ENCODE measurements at regions not wholly inside any gene's neighbourhood (a gene's known extent, or its start where the extent isn't known, plus 50 kb on each side); places are given as distances from the start of the nearest gene placed in this dataset.

DNA sequence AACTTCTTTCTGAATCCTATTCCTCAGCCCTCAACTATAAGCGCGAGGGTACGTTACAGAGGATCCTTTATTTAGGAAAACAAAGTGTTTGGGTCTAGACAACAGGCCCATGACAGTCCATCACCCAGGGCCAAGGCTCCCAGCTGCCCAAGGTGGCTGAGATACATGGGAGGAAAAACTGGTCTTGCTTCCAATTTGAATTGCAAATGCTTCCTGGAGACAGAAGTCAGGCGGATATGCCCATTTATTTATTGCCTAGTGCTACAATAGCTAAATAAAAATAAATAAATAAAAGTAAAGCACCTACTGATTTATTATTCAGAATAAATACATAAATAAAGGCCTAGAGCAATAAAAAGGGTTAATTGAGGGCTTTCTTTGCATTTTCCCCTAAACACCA lies 248.7 kb downstream of the DHX15 start:
- FAIRE-seq (no peak), DNase-seq (ENCODE audit: low read depth in 1 of 2, low spot score in 2 of 2) (no peak)
- ChIA-PET CTCF (ENCODE audit: partially characterized antibody) (no interaction called here), POLR2A (ENCODE audit: partially characterized antibody) (no interaction called here)
- H3K9me3 ChIP-seq (ENCODE audit: insufficient read depth in 2 of 2, low read depth in 1 of 2, low read length in 1 of 2) = no peaks in the 10 kb centered on the region
- no peak overlapping the region for H3K27ac ChIP-seq (ENCODE audit: low read depth, low read length)
- H2AK5ac ChIP-seq (ENCODE audit: low read depth, low read length) = no peak overlapping the region
- 87% methylated on average over 4 of the region's 4 CpGs; no CpG with 5 or more reads in 1 of the 2 experiments for WGBS, 2 experiments (ENCODE audit: extremely low coverage in 1 of 2, insufficient coverage in 1 of 2, insufficient read length in 1 of 2, insufficient replicate concordance in 2 of 2, low coverage in 1 of 2, low lambda C conversion rate in 2 of 2, missing lambda C conversion rate in 1 of 2)
- H4K20me1 ChIP-seq (replicated peaks in 1 of 2; ENCODE audit: control insufficient read depth in 1 of 2, insufficient read depth in 2 of 2, low read length in 2 of 2) = peaks cover 5 to 15% of the 10 kb centered on the region in 2 experiments
- no peak overlapping the region for H3K4me3 ChIP-seq (ENCODE audit: extremely low read depth in 1 of 4, insufficient read depth in 2 of 4, low read depth in 3 of 4, low read length in 4 of 4)
- H3K56ac ChIP-seq (replicated peaks; ENCODE audit: insufficient read length, low read depth, low read length) = no peak overlapping the region
- H3K23me2 ChIP-seq (ENCODE audit: low read depth, low read length) = no peaks in the 10 kb centered on the region; the same call in 1 of the 2 replicates
- no peak overlapping the region for H4K5ac ChIP-seq (ENCODE audit: insufficient read length, low read depth, low read length)
- H2BK120ac ChIP-seq (replicated peaks; ENCODE audit: low read depth, low read length) = no peak overlapping the region
- H2BK12ac ChIP-seq (ENCODE audit: low read depth, low read length) = no peak overlapping the region
- H3K4me2 ChIP-seq (ENCODE audit: insufficient read depth in 1 of 2, low read depth in 2 of 2, low read length in 2 of 2) = no peak overlapping the region
- peaks cover 0 to 19% of the 10 kb centered on the region in 2 experiments; a peak in 2 of 4 replicates for H3K79me2 ChIP-seq (ENCODE audit: control insufficient read depth in 1 of 2, insufficient read depth in 2 of 2, low read length in 2 of 2)
- no peak overlapping the region for H3K23ac ChIP-seq (ENCODE audit: insufficient read length)
- H2AFZ ChIP-seq (ENCODE audit: low read length) = no peak overlapping the region
- peaks cover 0 to 2% (median 0%) of the 10 kb centered on the region in 4 experiments; a peak in 2 of 7 replicates for H3K4me1 ChIP-seq (replicated peaks in 1 of 4; ENCODE audit: control insufficient read depth in 3 of 4, insufficient read depth in 4 of 4, low read length in 3 of 4)
- H3K36me3 ChIP-seq (ENCODE audit: control insufficient read depth in 2 of 4, insufficient read depth in 4 of 4, low read length in 3 of 4) = peaks cover 4 to 61% (median 23%) of the 10 kb centered on the region in 4 experiments; a peak in 5 of 8 replicates
- no peaks in the 10 kb centered on the region for H3K79me1 ChIP-seq (ENCODE audit: low read depth, low read length)
- no peak overlapping the region for H2BK20ac ChIP-seq (ENCODE audit: low read length)
- no peak overlapping the region for H2BK5ac ChIP-seq (ENCODE audit: low read depth, low read length)
- no peak overlapping the region for H4K91ac ChIP-seq (replicated peaks; ENCODE audit: insufficient read length, low read length)
- no peak overlapping the region for H3K14ac ChIP-seq (ENCODE audit: insufficient read length)
- no peak overlapping the region for H2BK15ac ChIP-seq (ENCODE audit: low read length)
- H4K8ac ChIP-seq (ENCODE audit: extremely low read depth, insufficient read depth, low read length) = no peak overlapping the region
- no peaks in the 10 kb centered on the region for H3K27me3 ChIP-seq (replicated peaks in 1 of 4; ENCODE audit: control insufficient read depth in 3 of 4, extremely low read depth in 1 of 4, insufficient read depth in 3 of 4, low read length in 3 of 4)
- no peak overlapping the region for H3K18ac ChIP-seq (ENCODE audit: extremely low read depth, low read length)
- H3K9ac ChIP-seq (replicated peaks in 1 of 4; ENCODE audit: extremely low read depth in 1 of 4, low read depth in 3 of 4, low read length in 3 of 4) = no peak overlapping the region
- no peak overlapping the region for H3K4ac ChIP-seq (replicated peaks; ENCODE audit: insufficient read length, low read depth, low read length)
- TF ChIP-seq SP1 (IDR thresholded peaks at IDR 0.05; ENCODE audit: low read depth, low read length) (no peak), PHF8 (conservative IDR thresholded peaks at IDR 0.05; ENCODE audit: low read depth, low read length) (no peak), HDAC6 (IDR thresholded peaks at IDR 0.05; ENCODE audit: low read depth, low read length) (no peak), NANOG (IDR thresholded peaks at IDR 0.05; ENCODE audit: insufficient read depth, low read depth, low read length, poor library complexity, severe bottlenecking) (no peak), SIRT6 (IDR thresholded peaks at IDR 0.05; ENCODE audit: low read length) (no peak), RNF2 (IDR thresholded peaks at IDR 0.05; ENCODE audit: borderline replicate concordance, low read depth, low read length, missing control alignments, poor library complexity, severe bottlenecking) (no peak), SP2 (IDR thresholded peaks at IDR 0.05; ENCODE audit: low read length) (no peak), MAFK (IDR thresholded peaks at IDR 0.05; ENCODE audit: low read depth, low read length) (no peak), KDM1A (IDR thresholded peaks at IDR 0.05; ENCODE audit: borderline replicate concordance, low read length) (no peak), BRCA1 (IDR thresholded peaks at IDR 0.05; ENCODE audit: low read depth, low read length) (no peak), JUND (IDR thresholded peaks at IDR 0.05; ENCODE audit: low read length) (no peak), POLR2A (IDR thresholded peaks at IDR 0.05; ENCODE audit: control extremely low read depth in 1 of 2, low read depth in 2 of 2, low read length in 2 of 2) (no peak), TEAD4 (IDR thresholded peaks at IDR 0.05; ENCODE audit: low read depth, low read length) (no peak)
- TF ChIP-seq, protein P1, sequence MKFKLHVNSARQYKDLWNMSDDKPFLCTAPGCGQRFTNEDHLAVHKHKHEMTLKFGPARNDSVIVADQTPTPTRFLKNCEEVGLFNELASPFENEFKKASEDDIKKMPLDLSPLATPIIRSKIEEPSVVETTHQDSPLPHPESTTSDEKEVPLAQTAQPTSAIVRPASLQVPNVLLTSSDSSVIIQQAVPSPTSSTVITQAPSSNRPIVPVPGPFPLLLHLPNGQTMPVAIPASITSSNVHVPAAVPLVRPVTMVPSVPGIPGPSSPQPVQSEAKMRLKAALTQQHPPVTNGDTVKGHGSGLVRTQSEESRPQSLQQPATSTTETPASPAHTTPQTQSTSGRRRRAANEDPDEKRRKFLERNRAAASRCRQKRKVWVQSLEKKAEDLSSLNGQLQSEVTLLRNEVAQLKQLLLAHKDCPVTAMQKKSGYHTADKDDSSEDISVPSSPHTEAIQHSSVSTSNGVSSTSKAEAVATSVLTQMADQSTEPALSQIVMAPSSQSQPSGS (IDR thresholded peaks at IDR 0.05; ENCODE audit: low read length) = no peak
